ENCODE measurements at regions not wholly inside any gene's neighbourhood (a gene's known extent, or its start where the extent isn't known, plus 50 kb on each side); places are given as distances from the start of the nearest gene placed in this dataset.

DNA sequence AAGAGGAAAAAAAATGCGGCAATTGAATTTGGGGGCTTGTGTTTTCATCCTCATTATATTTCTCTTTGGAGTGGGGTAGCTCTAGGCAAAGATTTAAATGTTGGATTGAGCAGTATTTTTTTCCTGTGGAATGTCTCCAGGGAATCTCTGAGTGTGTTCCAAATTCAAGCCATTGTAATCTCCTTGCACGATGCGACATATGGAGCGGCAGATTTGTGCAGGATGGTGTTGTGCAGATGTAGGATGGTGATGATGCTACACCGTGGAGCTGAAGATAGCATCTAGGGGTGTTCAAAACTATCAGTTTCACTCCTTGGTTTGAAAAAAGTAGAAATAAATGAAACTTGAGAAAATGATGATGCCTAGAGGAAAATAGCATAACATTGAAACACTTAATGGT lies 777.5 kb upstream of the EPHA7 start:
- 82% methylated on average over 5 of the region's 5 CpGs for WGBS
- TF ChIP-seq EGR1 (IDR thresholded peaks at IDR 0.05; ENCODE audit: low read depth in 2 of 2), result no peak
- no peak for TF ChIP-seq HNF4A (conservative IDR thresholded peaks at IDR 0.05)
- TF ChIP-seq RXRA (IDR thresholded peaks at IDR 0.05), result no peak
- TF ChIP-seq, protein P1, sequence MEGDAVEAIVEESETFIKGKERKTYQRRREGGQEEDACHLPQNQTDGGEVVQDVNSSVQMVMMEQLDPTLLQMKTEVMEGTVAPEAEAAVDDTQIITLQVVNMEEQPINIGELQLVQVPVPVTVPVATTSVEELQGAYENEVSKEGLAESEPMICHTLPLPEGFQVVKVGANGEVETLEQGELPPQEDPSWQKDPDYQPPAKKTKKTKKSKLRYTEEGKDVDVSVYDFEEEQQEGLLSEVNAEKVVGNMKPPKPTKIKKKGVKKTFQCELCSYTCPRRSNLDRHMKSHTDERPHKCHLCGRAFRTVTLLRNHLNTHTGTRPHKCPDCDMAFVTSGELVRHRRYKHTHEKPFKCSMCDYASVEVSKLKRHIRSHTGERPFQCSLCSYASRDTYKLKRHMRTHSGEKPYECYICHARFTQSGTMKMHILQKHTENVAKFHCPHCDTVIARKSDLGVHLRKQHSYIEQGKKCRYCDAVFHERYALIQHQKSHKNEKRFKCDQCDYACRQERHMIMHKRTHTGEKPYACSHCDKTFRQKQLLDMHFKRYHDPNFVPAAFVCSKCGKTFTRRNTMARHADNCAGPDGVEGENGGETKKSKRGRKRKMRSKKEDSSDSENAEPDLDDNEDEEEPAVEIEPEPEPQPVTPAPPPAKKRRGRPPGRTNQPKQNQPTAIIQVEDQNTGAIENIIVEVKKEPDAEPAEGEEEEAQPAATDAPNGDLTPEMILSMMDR (IDR thresholded peaks at IDR 0.05; ENCODE audit: low read depth, low read length, missing input control), result no peak
- TF ChIP-seq, protein P2, sequence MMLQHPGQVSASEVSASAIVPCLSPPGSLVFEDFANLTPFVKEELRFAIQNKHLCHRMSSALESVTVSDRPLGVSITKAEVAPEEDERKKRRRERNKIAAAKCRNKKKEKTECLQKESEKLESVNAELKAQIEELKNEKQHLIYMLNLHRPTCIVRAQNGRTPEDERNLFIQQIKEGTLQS (IDR thresholded peaks at IDR 0.05), result no peak
- TF ChIP-seq HNF4G (IDR thresholded peaks at IDR 0.05), result no peak
- TF ChIP-seq FOXA2 (IDR thresholded peaks at IDR 0.05), result no peak
- TF ChIP-seq JUND (IDR thresholded peaks at IDR 0.05), result no peak
- no peak for TF ChIP-seq NR2F2 (IDR thresholded peaks at IDR 0.05)
- no peak for TF ChIP-seq GABPA (IDR thresholded peaks at IDR 0.05 in 1 of 2, conservative IDR thresholded peaks at IDR 0.05 in 1 of 2)
- no peak for TF ChIP-seq YY1 (IDR thresholded peaks at IDR 0.05)

DNA sequence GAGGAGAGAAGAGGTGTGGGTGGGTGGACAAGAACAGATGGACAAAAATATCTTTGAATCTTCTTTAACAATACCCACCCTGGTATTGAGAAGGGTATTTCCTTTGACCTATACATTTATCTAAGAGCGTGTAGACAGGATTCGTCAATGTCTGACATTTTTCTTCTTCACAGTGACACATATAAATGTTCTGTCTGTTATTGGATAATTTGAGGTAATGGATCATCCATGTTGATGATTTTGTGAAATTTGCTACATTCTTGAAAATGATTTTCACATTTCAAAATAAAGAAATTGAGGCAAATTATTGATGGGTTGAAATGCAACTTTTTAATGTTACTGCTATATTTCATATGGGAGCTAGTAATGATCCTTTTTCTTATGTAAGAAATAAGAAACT lies 770.7 kb upstream of the EPHA7 start:
- DNase-seq (ENCODE audit: low spot score), result no peak
- no peak overlapping the region for H3K4me3 ChIP-seq (ENCODE audit: low read depth in 1 of 3, low read length in 3 of 3)
- H3K4me1 ChIP-seq (ENCODE audit: control insufficient read depth in 4 of 4, insufficient read depth in 4 of 4, low read length in 3 of 4), result no peaks in the 10 kb centered on the region
- H3K36me3 ChIP-seq (ENCODE audit: control insufficient read depth in 4 of 4, insufficient read depth in 3 of 4, low read depth in 1 of 4, low read length in 3 of 4), result no peaks in the 10 kb centered on the region
- no peaks in the 10 kb centered on the region for H3K9me3 ChIP-seq (ENCODE audit: control insufficient read depth in 4 of 4, low read length in 3 of 4)
- TF ChIP-seq, protein P1 (IDR thresholded peaks at IDR 0.05; ENCODE audit: low read depth, low read length, missing input control), result no peak
- no peak for TF ChIP-seq YY1 (IDR thresholded peaks at IDR 0.05)
- WGBS, result 79% methylated on average over 2 of the region's 2 CpGs
- no peaks in the 10 kb centered on the region for H3K27me3 ChIP-seq (ENCODE audit: control insufficient read depth in 4 of 4, insufficient read depth in 4 of 4, low read length in 3 of 4)
- H3K27ac ChIP-seq (ENCODE audit: low read depth in 1 of 2, low read length in 2 of 2), result no peak overlapping the region
- H3K9ac ChIP-seq (ENCODE audit: low read depth in 1 of 2, low read length in 2 of 2), result no peak overlapping the region

More for the DNA sequence above, 777.5 kb upstream of the EPHA7 start:
- no peak for DNase-seq (ENCODE audit: low spot score)
- Histone ChIP-seq H3K9ac (ENCODE audit: low read depth in 1 of 2, low read length in 2 of 2) (no peak overlapping the region), H3K27ac (ENCODE audit: low read depth in 1 of 2, low read length in 2 of 2) (no peak overlapping the region), H3K36me3 (ENCODE audit: control insufficient read depth in 4 of 4, insufficient read depth in 3 of 4, low read depth in 1 of 4, low read length in 3 of 4) (no peaks in the 10 kb centered on the region), H3K4me3 (ENCODE audit: low read depth in 1 of 3, low read length in 3 of 3) (no peak overlapping the region), H3K4me1 (ENCODE audit: control insufficient read depth in 4 of 4, insufficient read depth in 4 of 4, low read length in 3 of 4) (no peaks in the 10 kb centered on the region), H3K27me3 (ENCODE audit: control insufficient read depth in 4 of 4, insufficient read depth in 4 of 4, low read length in 3 of 4) (no peaks in the 10 kb centered on the region), H3K9me3 (ENCODE audit: control insufficient read depth in 4 of 4, low read length in 3 of 4) (no peaks in the 10 kb centered on the region)

DNA sequence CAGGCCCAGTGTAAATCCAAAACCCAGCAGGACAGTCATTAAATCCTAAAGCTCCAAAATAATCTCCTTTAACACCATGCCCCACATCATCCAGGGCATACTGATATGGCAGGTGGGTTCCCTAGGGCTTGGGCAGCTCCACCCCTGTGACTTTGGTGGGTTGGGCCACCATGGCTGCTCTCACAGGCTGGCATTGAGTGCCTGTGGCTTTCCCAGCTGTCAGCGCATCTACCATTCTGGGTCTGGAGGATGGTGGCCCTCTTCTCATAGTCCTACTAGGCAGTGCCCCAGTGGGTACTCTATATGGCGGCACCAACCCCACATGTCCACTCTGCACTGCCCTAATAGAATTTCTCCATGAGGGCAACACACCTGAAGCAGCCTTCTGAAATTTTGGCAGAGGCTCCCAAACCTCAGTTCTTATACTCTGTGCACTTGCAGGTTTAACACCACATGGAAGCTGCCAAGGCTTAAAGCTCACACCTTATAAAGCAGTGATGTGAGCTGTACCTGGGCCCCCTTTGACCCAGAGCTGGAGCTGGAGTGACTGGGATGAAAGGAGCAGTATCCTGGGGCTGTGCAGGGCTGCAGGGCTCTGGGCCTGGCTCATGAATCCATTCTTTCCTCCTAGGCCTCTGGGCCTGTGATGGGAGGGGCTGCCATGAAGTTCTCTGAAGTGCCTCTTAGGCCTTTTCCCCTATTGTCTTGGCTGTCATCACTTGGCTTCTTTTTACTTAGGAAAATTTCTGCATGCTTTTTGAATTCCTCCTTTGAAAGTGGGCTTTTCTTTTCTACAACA lies 765.5 kb upstream of the EPHA7 start:
- whole genome bisulfite sequencing, result 90% methylated on average over 2 of the region's 2 CpGs
- H3K4me1 ChIP-seq (ENCODE audit: control insufficient read depth in 4 of 4, insufficient read depth in 4 of 4, low read length in 3 of 4), result no peaks in the 10 kb centered on the region
- no peaks in the 10 kb centered on the region for H3K9me3 ChIP-seq (ENCODE audit: control insufficient read depth in 4 of 4, low read length in 3 of 4)

More for the DNA sequence above, 765.5 kb upstream of the EPHA7 start:
- TF ChIP-seq FOXA1 (IDR thresholded peaks at IDR 0.05) (no peak), TAF1 (conservative IDR thresholded peaks at IDR 0.05) (no peak), GABPA (IDR thresholded peaks at IDR 0.05 in 1 of 2, conservative IDR thresholded peaks at IDR 0.05 in 1 of 2) (no peak), RXRA (IDR thresholded peaks at IDR 0.05) (no peak), FOXA2 (IDR thresholded peaks at IDR 0.05) (no peak), RAD21 (IDR thresholded peaks at IDR 0.05) (no peak)
- TF ChIP-seq, protein P3, sequence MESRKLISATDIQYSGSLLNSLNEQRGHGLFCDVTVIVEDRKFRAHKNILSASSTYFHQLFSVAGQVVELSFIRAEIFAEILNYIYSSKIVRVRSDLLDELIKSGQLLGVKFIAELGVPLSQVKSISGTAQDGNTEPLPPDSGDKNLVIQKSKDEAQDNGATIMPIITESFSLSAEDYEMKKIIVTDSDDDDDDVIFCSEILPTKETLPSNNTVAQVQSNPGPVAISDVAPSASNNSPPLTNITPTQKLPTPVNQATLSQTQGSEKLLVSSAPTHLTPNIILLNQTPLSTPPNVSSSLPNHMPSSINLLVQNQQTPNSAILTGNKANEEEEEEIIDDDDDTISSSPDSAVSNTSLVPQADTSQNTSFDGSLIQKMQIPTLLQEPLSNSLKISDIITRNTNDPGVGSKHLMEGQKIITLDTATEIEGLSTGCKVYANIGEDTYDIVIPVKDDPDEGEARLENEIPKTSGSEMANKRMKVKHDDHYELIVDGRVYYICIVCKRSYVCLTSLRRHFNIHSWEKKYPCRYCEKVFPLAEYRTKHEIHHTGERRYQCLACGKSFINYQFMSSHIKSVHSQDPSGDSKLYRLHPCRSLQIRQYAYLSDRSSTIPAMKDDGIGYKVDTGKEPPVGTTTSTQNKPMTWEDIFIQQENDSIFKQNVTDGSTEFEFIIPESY (IDR thresholded peaks at IDR 0.05), result no peak
- TF ChIP-seq, protein P2 (IDR thresholded peaks at IDR 0.05), result no peak
- no peak overlapping the region for H3K27ac ChIP-seq (ENCODE audit: low read depth in 1 of 2, low read length in 2 of 2)
- no peaks in the 10 kb centered on the region for H3K36me3 ChIP-seq (ENCODE audit: control insufficient read depth in 4 of 4, insufficient read depth in 3 of 4, low read depth in 1 of 4, low read length in 3 of 4)
- no peak for DNase-seq (ENCODE audit: low spot score)
- no peaks in the 10 kb centered on the region for H3K27me3 ChIP-seq (ENCODE audit: control insufficient read depth in 4 of 4, insufficient read depth in 4 of 4, low read length in 3 of 4)
- no peak overlapping the region for H3K4me3 ChIP-seq (ENCODE audit: low read depth in 1 of 3, low read length in 3 of 3)
- no peak overlapping the region for H3K9ac ChIP-seq (ENCODE audit: low read depth in 1 of 2, low read length in 2 of 2)
